CD4-positive, alpha-beta T cell treated with Interleukin-15 for 1 hour (primary cell): ENCODE measurements at regions not wholly inside any gene's neighbourhood (a gene's known extent, or its start where the extent isn't known, plus 50 kb on each side); places are given as distances from the start of the nearest gene placed in this dataset.

Source experiments
- DNase-seq: peaks from one replicate; pipeline ENCODE4 v3.0.0-alpha.2; 2020

GRCh38 chr4:140316799-140317198, 56.6 kb upstream of the SCOC start:
- DNase-seq, result no peak

- no peak for DNase-seq
These were observed 57.5 kb upstream of the SCOC start for GRCh38 chr4:140315970-140316369.

GRCh38 chr4:140315438-140315837, 58.0 kb upstream of the SCOC start:
- no peak for DNase-seq

GRCh38 chr4:140315019-140315418, 58.4 kb upstream of the SCOC start:
- no peak for DNase-seq

GRCh38 chr4:140312100-140312499, 61.3 kb upstream of the SCOC start:
- DNase-seq, result no peak

- no peak for DNase-seq
These were observed 62.1 kb upstream of the SCOC start for GRCh38 chr4:140311257-140311835.

- DNase-seq, result no peak
These were observed 64.1 kb upstream of the SCOC start for GRCh38 chr4:140309124-140309870.

- DNase-seq, result no peak
These were observed 64.9 kb upstream of the SCOC start for GRCh38 chr4:140308366-140309123.

- no peak for DNase-seq
These were observed 68.4 kb upstream of the SCOC start for GRCh38 chr4:140305053-140305452.

GRCh38 chr4:140304346-140304745, 69.1 kb upstream of the SCOC start:
- no peak for DNase-seq

GRCh38 chr4:140302151-140302859, 71.1 kb upstream of the SCOC start:
- no peak for DNase-seq

- DNase-seq, result peak; percentile 17
These were observed 73.0 kb upstream of the SCOC start for GRCh38 chr4:140300271-140300970.

- DNase-seq, result no peak
These were observed 75.4 kb upstream of the SCOC start for GRCh38 chr4:140298001-140298400.

- no peak for DNase-seq
These were observed 76.2 kb upstream of the SCOC start for GRCh38 chr4:140297221-140297570.

- no peak for DNase-seq
These were observed 76.9 kb upstream of the SCOC start for GRCh38 chr4:140296335-140297220.

- no peak for DNase-seq
These were observed 79.5 kb upstream of the SCOC start for GRCh38 chr4:140293979-140294378.

GRCh38 chr4:140291259-140291658, 82.2 kb upstream of the SCOC start:
- DNase-seq, result no peak

GRCh38 chr4:140289486-140289885, 84.0 kb upstream of the SCOC start:
- DNase-seq, result no peak

- DNase-seq, result no peak
These were observed 87.0 kb upstream of the SCOC start for GRCh38 chr4:140286456-140286855.

- DNase-seq, result no peak
These were observed 89.0 kb upstream of the SCOC start for GRCh38 chr4:140284456-140284855.

- no peak for DNase-seq
These were observed 91.5 kb upstream of the SCOC start for GRCh38 chr4:140281828-140282552.
